Vagina (tissue), 2 donors: ENCODE measurements at regions not wholly inside any gene's neighbourhood (a gene's known extent, or its start where the extent isn't known, plus 50 kb on each side); places are given as distances from the start of the nearest gene placed in this dataset.

Source experiments
- CTCF ChIP-seq, 3 experiments: fragments of 450-650 bp in 2 of 3; fragments of 200-600 bp in 1 of 3; sonication (generic) in 1 of 3; IDR thresholded peaks; one replicate each; pipeline ENCODE4 v1.5.1; 2017 to 2019; ENCODE audit warnings: antibody characterized with exemption in 3 of 3, mild to moderate bottlenecking in 2 of 3, moderate library complexity in 2 of 3
- POLR2A ChIP-seq, 2 donors: fragments of 450-650 bp; IDR thresholded peaks; one replicate each; pipeline ENCODE4 v1.6.1; 2017; ENCODE audit warnings: antibody characterized with exemption in 2 of 2, mild to moderate bottlenecking in 2 of 2, moderate library complexity in 2 of 2

- TF ChIP-seq CTCF (IDR thresholded peaks at IDR 0.05): no peak
- no peak for TF ChIP-seq POLR2A (IDR thresholded peaks at IDR 0.05)
Measured at GRCh38 chr6:167574431-167575151, 249.7 kb downstream of the TTLL2 start.
